ENCODE measurements at regions not wholly inside any gene's neighbourhood (a gene's known extent, or its start where the extent isn't known, plus 50 kb on each side); places are given as distances from the start of the nearest gene placed in this dataset.

- no peak for DNase-seq (ENCODE audit: low read depth)
- H3K4me3 ChIP-seq (ENCODE audit: low read depth, low read length) = no peak overlapping the region
- TF ChIP-seq CTCF (IDR thresholded peaks at IDR 0.05; ENCODE audit: low read depth, low read length, missing control alignments) = no peak
Observed at GRCh38 chr1:83026745-83027144, 972.2 kb downstream of the TTLL7 start.

- TF ChIP-seq CTCF (IDR thresholded peaks at IDR 0.05; ENCODE audit: low read depth, low read length, missing control alignments) = no peak
- no peak overlapping the region for H3K4me3 ChIP-seq (ENCODE audit: low read depth, low read length)
- DNase-seq (ENCODE audit: low read depth) = no peak
Observed at GRCh38 chr1:83024251-83024767, 974.6 kb downstream of the TTLL7 start.

GRCh38 chr1:83023212-83023611, 975.7 kb downstream of the TTLL7 start:
- DNase-seq (ENCODE audit: low read depth) = no peak
- no peak overlapping the region for H3K4me3 ChIP-seq (ENCODE audit: low read depth, low read length)
- TF ChIP-seq CTCF (IDR thresholded peaks at IDR 0.05; ENCODE audit: low read depth, low read length, missing control alignments) = no peak

- no peak for DNase-seq (ENCODE audit: low read depth)
- TF ChIP-seq CTCF (IDR thresholded peaks at IDR 0.05; ENCODE audit: low read depth, low read length, missing control alignments) = no peak
- H3K4me3 ChIP-seq (ENCODE audit: low read depth, low read length) = no peak overlapping the region
Observed at GRCh38 chr1:83022206-83022605, 976.7 kb downstream of the TTLL7 start.

- DNase-seq (ENCODE audit: low read depth) = no peak
- no peak overlapping the region for H3K4me3 ChIP-seq (ENCODE audit: low read depth, low read length)
- no peak for TF ChIP-seq CTCF (IDR thresholded peaks at IDR 0.05; ENCODE audit: low read depth, low read length, missing control alignments)
Observed at GRCh38 chr1:83017701-83018100, 981.2 kb downstream of the TTLL7 start.

- no peak for DNase-seq (ENCODE audit: low read depth)
- TF ChIP-seq CTCF (IDR thresholded peaks at IDR 0.05; ENCODE audit: low read depth, low read length, missing control alignments) = no peak
- H3K4me3 ChIP-seq (ENCODE audit: low read depth, low read length) = no peak overlapping the region
Observed at GRCh38 chr1:83017276-83017675, 981.7 kb downstream of the TTLL7 start.

GRCh38 chr1:83016354-83016849, 982.5 kb downstream of the TTLL7 start:
- no peak overlapping the region for H3K4me3 ChIP-seq (ENCODE audit: low read depth, low read length)
- no peak for TF ChIP-seq CTCF (IDR thresholded peaks at IDR 0.05; ENCODE audit: low read depth, low read length, missing control alignments)
- DNase-seq (ENCODE audit: low read depth) = no peak

All from GM12864 (cell line).